Skeletal muscle satellite cell (primary cell): ENCODE measurements at regions not wholly inside any gene's neighbourhood (a gene's known extent, or its start where the extent isn't known, plus 50 kb on each side); places are given as distances from the start of the nearest gene placed in this dataset.

Source experiments
- H3K27me3 ChIP-seq: 2 replicates; pipeline ENCODE4 v1.7.0; 2013; ENCODE audit warnings: low read length; ENCODE audit not compliant: control insufficient read depth, insufficient read depth
- H3K36me3 ChIP-seq: 2 replicates; pipeline ENCODE4 v1.7.0; 2013; ENCODE audit warnings: mild to moderate bottlenecking, control low read depth, low read length; ENCODE audit not compliant: insufficient read depth
- H3K4me1 ChIP-seq: 2 replicates; pipeline ENCODE4 v1.7.0; 2013; ENCODE audit warnings: low read length; ENCODE audit not compliant: control insufficient read depth, insufficient read depth
- H3K4me2 ChIP-seq: 2 replicates; pipeline ENCODE4 v1.7.0; 2013; ENCODE audit warnings: mild to moderate bottlenecking, low read length
- H3K4me3 ChIP-seq: 2 replicates; pipeline ENCODE4 v1.7.0; 2013; ENCODE audit warnings: low read length
- H3K9ac ChIP-seq: 2 replicates; pipeline ENCODE4 v1.7.0; 2013; ENCODE audit warnings: mild to moderate bottlenecking, low read depth, low read length, moderate library complexity
- H3K9me3 ChIP-seq: replicated peaks from 2 replicates; pipeline ENCODE4 v1.7.0; 2013; ENCODE audit warnings: mild to moderate bottlenecking, control low read depth, low read length

- H3K4me3 ChIP-seq: no peak overlapping the region
- H3K4me2 ChIP-seq: no peak overlapping the region
- H3K4me1 ChIP-seq: peaks cover 10% of the 10 kb centered on the region
- H3K9ac ChIP-seq: no peak overlapping the region
- no peaks in the 10 kb centered on the region for H3K27me3 ChIP-seq
- H3K9me3 ChIP-seq: no peaks in the 10 kb centered on the region
- no peaks in the 10 kb centered on the region for H3K36me3 ChIP-seq
Measured at GRCh38 chr6:17182961-17183360, 81.1 kb downstream of the STMND1 start.

GRCh38 chr6:17186925-17187324, 85.1 kb downstream of the STMND1 start:
- H3K9me3 ChIP-seq: no peaks in the 10 kb centered on the region
- no peak overlapping the region for H3K9ac ChIP-seq
- no peaks in the 10 kb centered on the region for H3K4me1 ChIP-seq

GRCh38 chr6:17193106-17193775, 87.9 kb upstream of the RBM24 start:
- Histone ChIP-seq H3K4me3 (no peak overlapping the region), H3K27me3 (no peaks in the 10 kb centered on the region), H3K9ac (no peak overlapping the region), H3K9me3 (no peaks in the 10 kb centered on the region), H3K4me2 (no peak overlapping the region), H3K36me3 (no peaks in the 10 kb centered on the region), H3K4me1 (no peaks in the 10 kb centered on the region)

More at GRCh38 chr6:17186925-17187324, 85.1 kb downstream of the STMND1 start:
- Histone ChIP-seq H3K4me2 (no peak overlapping the region), H3K27me3 (no peaks in the 10 kb centered on the region), H3K36me3 (no peaks in the 10 kb centered on the region), H3K4me3 (no peak overlapping the region)

- Histone ChIP-seq H3K27me3 (no peaks in the 10 kb centered on the region), H3K9me3 (no peaks in the 10 kb centered on the region), H3K4me3 (no peak overlapping the region), H3K36me3 (no peaks in the 10 kb centered on the region), H3K4me1 (no peaks in the 10 kb centered on the region), H3K4me2 (no peak overlapping the region), H3K9ac (no peak overlapping the region)
Measured at GRCh38 chr6:17197607-17198006, 83.6 kb upstream of the RBM24 start.

- Histone ChIP-seq H3K9ac (no peak overlapping the region), H3K9me3 (no peaks in the 10 kb centered on the region), H3K27me3 (no peaks in the 10 kb centered on the region), H3K36me3 (no peaks in the 10 kb centered on the region), H3K4me2 (no peak overlapping the region), H3K4me1 (no peaks in the 10 kb centered on the region), H3K4me3 (no peak overlapping the region)
Measured at GRCh38 chr6:17200395-17200794, 80.8 kb upstream of the RBM24 start.

GRCh38 chr6:17202526-17202925, 78.6 kb upstream of the RBM24 start:
- Histone ChIP-seq H3K27me3 (no peaks in the 10 kb centered on the region), H3K4me3 (no peak overlapping the region)

GRCh38 chr6:17204533-17204932, 76.6 kb upstream of the RBM24 start:
- Histone ChIP-seq H3K9me3 (no peaks in the 10 kb centered on the region), H3K4me2 (no peak overlapping the region), H3K27me3 (no peaks in the 10 kb centered on the region), H3K36me3 (no peaks in the 10 kb centered on the region), H3K4me1 (no peaks in the 10 kb centered on the region), H3K4me3 (no peak overlapping the region), H3K9ac (no peak overlapping the region)

More at GRCh38 chr6:17202526-17202925, 78.6 kb upstream of the RBM24 start:
- Histone ChIP-seq H3K9me3 (no peaks in the 10 kb centered on the region), H3K4me2 (peak overlapping the region; percentile 9), H3K4me1 (no peaks in the 10 kb centered on the region), H3K36me3 (no peaks in the 10 kb centered on the region), H3K9ac (no peak overlapping the region)

- Histone ChIP-seq H3K9me3 (no peaks in the 10 kb centered on the region), H3K4me3 (no peak overlapping the region), H3K4me2 (no peak overlapping the region)
Measured at GRCh38 chr6:17206566-17207072, 74.5 kb upstream of the RBM24 start.

GRCh38 chr6:17207281-17207680, 73.9 kb upstream of the RBM24 start:
- Histone ChIP-seq H3K36me3 (no peaks in the 10 kb centered on the region), H3K4me2 (no peak overlapping the region), H3K4me1 (no peaks in the 10 kb centered on the region), H3K4me3 (no peak overlapping the region), H3K27me3 (no peaks in the 10 kb centered on the region), H3K9me3 (no peaks in the 10 kb centered on the region), H3K9ac (no peak overlapping the region)

More at GRCh38 chr6:17206566-17207072, 74.5 kb upstream of the RBM24 start:
- Histone ChIP-seq H3K4me1 (no peaks in the 10 kb centered on the region), H3K36me3 (no peaks in the 10 kb centered on the region), H3K27me3 (no peaks in the 10 kb centered on the region), H3K9ac (no peak overlapping the region)

GRCh38 chr6:17210683-17211082, 70.5 kb upstream of the RBM24 start:
- Histone ChIP-seq H3K4me2 (no peak overlapping the region), H3K4me3 (no peak overlapping the region), H3K4me1 (no peaks in the 10 kb centered on the region)

GRCh38 chr6:17211101-17211500, 70.1 kb upstream of the RBM24 start:
- Histone ChIP-seq H3K4me1 (no peaks in the 10 kb centered on the region), H3K36me3 (no peaks in the 10 kb centered on the region), H3K4me3 (no peak overlapping the region), H3K27me3 (no peaks in the 10 kb centered on the region), H3K9me3 (no peaks in the 10 kb centered on the region), H3K4me2 (no peak overlapping the region), H3K9ac (no peak overlapping the region)

More at GRCh38 chr6:17210683-17211082, 70.5 kb upstream of the RBM24 start:
- Histone ChIP-seq H3K9me3 (no peaks in the 10 kb centered on the region), H3K27me3 (no peaks in the 10 kb centered on the region), H3K9ac (no peak overlapping the region), H3K36me3 (no peaks in the 10 kb centered on the region)
